ENCODE measurements at regions not wholly inside any gene's neighbourhood (a gene's known extent, or its start where the extent isn't known, plus 50 kb on each side); places are given as distances from the start of the nearest gene placed in this dataset.

GRCh38 chr17:71453876-71454422 is 666.9 kb upstream of the SOX9 start:
- no peaks in the 10 kb centered on the region for H3K9me3 Mint-ChIP-seq
- H3K36me3 Mint-ChIP-seq (ENCODE audit: low read depth), result no peaks in the 10 kb centered on the region
- no peaks in the 10 kb centered on the region for H3K9me2 ChIP-seq (ENCODE audit: insufficient read depth)
- no peaks in the 10 kb centered on the region for H3K79me2 ChIP-seq (replicated peaks; ENCODE audit: insufficient read depth)
- H3K27ac Mint-ChIP-seq, result no peak overlapping the region
- no peaks in the 10 kb centered on the region for H3K4me1 Mint-ChIP-seq
- no peak overlapping the region for H3K4me3 ChIP-seq
- no peak for ATAC-seq
- H3K27me3 Mint-ChIP-seq (ENCODE audit: insufficient read depth, low read depth, poor library complexity), result no peaks in the 10 kb centered on the region
- no peaks in the 10 kb centered on the region for H4K20me1 ChIP-seq (replicated peaks; ENCODE audit: insufficient read depth)
- TF ChIP-seq ETS1 (IDR thresholded peaks at IDR 0.05) (no peak), ZNF462 (CRISPR knock-in tag; IDR thresholded peaks at IDR 0.05) (no peak), CTCF (conservative IDR thresholded peaks at IDR 0.05; ENCODE audit: low read depth in 2 of 2) (no peak), STAT1 (IDR thresholded peaks at IDR 0.05; ENCODE audit: unreplicated experiment) (no peak), ZNF331 (CRISPR knock-in tag; IDR thresholded peaks at IDR 0.05; ENCODE audit: low read depth) (no peak), EZH2 (IDR thresholded peaks at IDR 0.05; ENCODE audit: low read depth, unreplicated experiment) (no peak), EZH2phosphoT487 (IDR thresholded peaks at IDR 0.05; ENCODE audit: unreplicated experiment) (no peak), REST (IDR thresholded peaks at IDR 0.05; ENCODE audit: unreplicated experiment) (no peak), POLR2AphosphoS5 (IDR thresholded peaks at IDR 0.05; ENCODE audit: low read depth) (no peak), JUNB (IDR thresholded peaks at IDR 0.05; ENCODE audit: unreplicated experiment) (no peak), CREB1 (CRISPR knock-in tag; IDR thresholded peaks at IDR 0.05; ENCODE audit: low read depth) (no peak), ZNF114 (CRISPR knock-in tag; IDR thresholded peaks at IDR 0.05) (no peak), NANOG (IDR thresholded peaks at IDR 0.05; ENCODE audit: borderline replicate concordance) (no peak)
- no peak overlapping the region for H3K4me2 ChIP-seq
- H3K4me3 Mint-ChIP-seq, result no peak overlapping the region
- no peaks in the 10 kb centered on the region for H3K27me3 ChIP-seq (ENCODE audit: insufficient read depth)
- no peaks in the 10 kb centered on the region for H3F3A ChIP-seq (replicated peaks; ENCODE audit: low read depth)
- no peaks in the 10 kb centered on the region for H3K4me1 ChIP-seq (ENCODE audit: insufficient read depth)
- no peak for DNase-seq (ENCODE audit: low spot score)
- H3K36me3 ChIP-seq (ENCODE audit: insufficient read depth), result no peaks in the 10 kb centered on the region
- H2AFZ ChIP-seq, result no peak overlapping the region
- H3K27ac ChIP-seq (ENCODE audit: low read depth), result no peak overlapping the region

All from GM23338 (cell line).